GM13977 (cell line): ENCODE measurements at regions not wholly inside any gene's neighbourhood (a gene's known extent, or its start where the extent isn't known, plus 50 kb on each side); places are given as distances from the start of the nearest gene placed in this dataset.

Source experiments
- DNase-seq: peaks from one replicate; pipeline ENCODE4 v3.0.0; 2012; ENCODE audit warnings: low spot score
- CTCF ChIP-seq: IDR thresholded peaks from 2 replicates; pipeline ENCODE4 v1.5.1; 2012; ENCODE audit warnings: mild to moderate bottlenecking, control low read depth; ENCODE audit not compliant: insufficient read depth; ENCODE audit errors: extremely low read depth, missing control alignments
- in situ Hi-C: fragments of 300-500 bp; cut with MboI; formaldehyde crosslinking; loops from one replicate; pipeline ENCODE4 v1.12.0; 2022; ENCODE audit warnings: low sequenced_read_pairs, low pct_unique_long_range_greater_than_20kb, mixed read lengths, inconsistent platforms; ENCODE audit not compliant: unreplicated experiment

- no peak for TF ChIP-seq CTCF
- in situ Hi-C loops = no loop called here
Measured at GRCh38 chr21:19510057-19510456, 1106.5 kb upstream of the TMPRSS15 start.

GRCh38 chr21:19510653-19511052 lies 1107.1 kb upstream of the TMPRSS15 start:
- in situ Hi-C loops = no loop called here
- no peak for DNase-seq
- no peak for TF ChIP-seq CTCF

More at GRCh38 chr21:19510057-19510456, 1106.5 kb upstream of the TMPRSS15 start:
- DNase-seq = no peak

GRCh38 chr21:19522381-19522780 lies 1118.8 kb upstream of the TMPRSS15 start:
- no peak for TF ChIP-seq CTCF
- in situ Hi-C loops = no loop called here
- DNase-seq = no peak

- DNase-seq = no peak
- TF ChIP-seq CTCF = no peak
- in situ Hi-C loops = no loop called here
Measured at GRCh38 chr21:19523061-19523460, 1119.5 kb upstream of the TMPRSS15 start.

GRCh38 chr21:19523746-19524145 lies 1120.2 kb upstream of the TMPRSS15 start:
- in situ Hi-C loops = no loop called here
- DNase-seq = no peak
- no peak for TF ChIP-seq CTCF

- DNase-seq = no peak
- in situ Hi-C loops = no loop called here
- no peak for TF ChIP-seq CTCF
Measured at GRCh38 chr21:19529031-19529430, 1125.4 kb upstream of the TMPRSS15 start.

- no peak for TF ChIP-seq CTCF
- in situ Hi-C loops = no loop called here
- no peak for DNase-seq
Measured at GRCh38 chr21:19535356-19535755, 1131.8 kb upstream of the TMPRSS15 start.
